Suprapubic skin (tissue), 4 donors: ENCODE measurements at regions not wholly inside any gene's neighbourhood (a gene's known extent, or its start where the extent isn't known, plus 50 kb on each side); places are given as distances from the start of the nearest gene placed in this dataset.

Source experiments
- CTCF ChIP-seq, 2 donors: fragments of 200-600 bp in 1 of 2; fragments of 450-650 bp in 1 of 2; sonication (generic) in 1 of 2; IDR thresholded peaks; one replicate each; pipeline ENCODE4 v1.5.1; 2016 to 2019; ENCODE audit warnings: antibody characterized with exemption in 2 of 2, mild to moderate bottlenecking in 1 of 2, moderate library complexity in 1 of 2
- POLR2A ChIP-seq, 2 donors: fragments of 450-650 bp; IDR thresholded peaks; one replicate each; pipeline ENCODE4 v1.6.1; 2017; ENCODE audit warnings: antibody characterized with exemption in 2 of 2, mild to moderate bottlenecking in 2 of 2, moderate library complexity in 2 of 2
- POLR2AphosphoS5 ChIP-seq, 3 donors: sonication (generic); formaldehyde crosslinking; IDR thresholded peaks; one replicate each; pipeline ENCODE4 v1.6.1; 2017; ENCODE audit warnings: antibody characterized with exemption in 3 of 3

- TF ChIP-seq POLR2A (IDR thresholded peaks at IDR 0.05) (no peak), CTCF (IDR thresholded peaks at IDR 0.05) (no peak), POLR2AphosphoS5 (IDR thresholded peaks at IDR 0.05) (no peak)
Measured at GRCh38 chr2:61771904-61772845, 81.7 kb downstream of the FAM161A start.
